ENCODE measurements at regions not wholly inside any gene's neighbourhood (a gene's known extent, or its start where the extent isn't known, plus 50 kb on each side); places are given as distances from the start of the nearest gene placed in this dataset.

- DNase-seq (ENCODE audit: low read depth), result no peak
Observed at GRCh38 chr16:49078104-49078503, 203.5 kb downstream of the CBLN1 start.

GRCh38 chr16:49075709-49076108 lies 205.9 kb downstream of the CBLN1 start:
- DNase-seq (ENCODE audit: low read depth), result no peak

DNA sequence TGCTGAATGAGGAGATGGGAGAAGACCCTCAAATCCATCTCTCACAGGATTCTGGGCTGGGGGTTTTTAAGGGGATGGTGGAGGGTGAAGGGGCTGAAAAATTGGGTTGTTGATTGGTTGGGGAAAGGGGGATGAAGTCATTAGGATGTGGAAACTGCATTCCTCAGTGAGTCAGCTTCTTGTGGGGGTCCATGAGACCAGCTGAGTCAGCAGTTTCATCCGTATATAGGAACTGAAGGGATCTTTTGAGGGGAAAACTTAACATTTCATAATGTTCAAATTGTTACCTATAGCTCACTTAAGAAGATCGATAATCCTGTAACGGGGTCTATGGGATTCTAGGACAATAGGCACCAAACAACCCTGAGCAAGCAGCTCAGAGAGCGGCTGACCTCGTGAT lies 213.4 kb downstream of the CBLN1 start:
- no peak for DNase-seq (ENCODE audit: low read depth)

- DNase-seq (ENCODE audit: low read depth), result no peak
Observed at GRCh38 chr16:49067776-49068175, 213.9 kb downstream of the CBLN1 start.

- no peak for DNase-seq (ENCODE audit: low read depth)
Observed at GRCh38 chr16:49061137-49061714, 220.4 kb downstream of the CBLN1 start.

DNA sequence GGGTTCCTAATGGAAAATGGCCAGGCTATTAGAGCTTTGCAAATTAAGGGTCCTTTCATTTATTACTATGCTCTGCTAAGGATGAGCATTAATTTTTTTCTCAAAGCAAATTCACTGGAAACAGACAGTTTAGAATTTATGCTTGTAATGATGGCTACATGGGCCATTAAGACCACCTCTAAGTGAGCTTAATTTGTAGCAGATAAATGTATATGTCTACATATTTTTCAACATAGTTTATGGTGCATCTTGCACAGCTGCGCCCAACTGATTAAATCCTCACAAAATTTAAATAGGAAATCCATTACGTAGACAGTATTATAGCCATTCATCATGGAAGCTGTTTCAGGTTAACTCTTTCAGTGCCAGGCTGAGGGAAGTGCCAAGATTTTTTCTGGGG lies 220.9 kb downstream of the CBLN1 start:
- DNase-seq (ENCODE audit: low read depth), result no peak

- no peak for DNase-seq (ENCODE audit: low read depth)
Observed at GRCh38 chr16:49058382-49058781, 223.3 kb downstream of the CBLN1 start.

DNA sequence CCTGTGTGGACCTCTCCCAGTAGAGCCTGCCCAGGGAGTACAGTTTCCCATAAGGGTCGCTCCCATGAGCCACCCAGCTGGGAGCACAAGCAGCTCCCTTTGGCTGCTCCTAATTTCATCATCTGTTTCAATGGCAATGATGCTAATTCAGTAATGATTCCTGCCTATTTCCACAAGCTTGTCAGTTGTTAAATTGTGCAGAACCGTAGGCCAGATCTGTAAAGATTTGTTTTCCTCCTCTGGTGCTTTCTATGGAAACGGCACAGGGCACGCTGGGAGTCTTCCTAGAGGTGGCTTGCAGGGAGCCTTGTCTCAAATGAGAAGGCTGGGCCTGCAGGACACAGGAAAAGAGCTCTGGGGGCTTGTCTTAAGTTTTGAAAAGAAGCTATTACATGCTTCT lies 223.7 kb downstream of the CBLN1 start:
- DNase-seq (ENCODE audit: low read depth), result no peak

GRCh38 chr16:49057391-49057790 lies 224.2 kb downstream of the CBLN1 start:
- DNase-seq (ENCODE audit: low read depth), result no peak

DNA sequence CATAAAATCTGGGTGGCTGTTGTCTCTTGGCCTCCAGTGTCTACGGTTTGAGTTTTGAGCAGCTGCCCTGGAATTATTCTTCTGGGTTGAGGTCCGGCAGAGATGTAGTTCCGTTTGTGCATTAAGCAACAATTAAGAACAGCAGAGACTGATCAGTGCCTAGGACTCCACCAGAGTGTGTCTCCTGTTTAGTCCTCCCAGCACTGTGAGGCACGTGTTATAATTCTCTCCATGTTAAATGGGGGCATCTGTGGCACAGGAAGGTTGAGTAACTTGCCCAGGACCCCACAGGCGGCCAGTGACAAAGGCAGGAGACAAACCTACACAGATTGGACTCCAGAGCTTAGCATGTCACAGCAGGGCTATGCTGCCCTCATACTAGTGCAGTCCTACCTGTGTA lies 225.1 kb downstream of the CBLN1 start:
- no peak for DNase-seq (ENCODE audit: low read depth)

- no peak for DNase-seq (ENCODE audit: low read depth)
Observed at GRCh38 chr16:49055824-49056545, 225.7 kb downstream of the CBLN1 start.

DNA sequence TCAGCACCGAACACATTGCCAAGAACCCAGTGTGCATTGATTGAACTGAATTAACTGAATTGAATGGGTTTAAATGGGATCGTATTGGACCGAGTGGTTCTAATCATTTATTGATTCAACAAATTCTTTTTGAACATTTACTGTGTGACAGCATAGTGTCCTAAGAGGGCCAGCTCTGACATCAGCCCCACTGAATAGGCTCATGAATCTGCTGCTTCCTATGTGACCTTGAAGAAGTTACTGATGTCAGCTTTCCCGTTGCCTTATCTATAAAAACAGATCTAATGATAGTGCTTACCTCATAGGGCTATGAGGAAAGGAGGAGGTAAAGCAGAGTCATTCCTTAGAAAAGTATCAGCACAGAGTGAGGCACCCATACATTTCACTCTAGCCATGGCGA lies 226.3 kb downstream of the CBLN1 start:
- no peak for DNase-seq (ENCODE audit: low read depth)

GRCh38 chr16:49054606-49055005 lies 227.0 kb downstream of the CBLN1 start:
- no peak for DNase-seq (ENCODE audit: low read depth)

DNA sequence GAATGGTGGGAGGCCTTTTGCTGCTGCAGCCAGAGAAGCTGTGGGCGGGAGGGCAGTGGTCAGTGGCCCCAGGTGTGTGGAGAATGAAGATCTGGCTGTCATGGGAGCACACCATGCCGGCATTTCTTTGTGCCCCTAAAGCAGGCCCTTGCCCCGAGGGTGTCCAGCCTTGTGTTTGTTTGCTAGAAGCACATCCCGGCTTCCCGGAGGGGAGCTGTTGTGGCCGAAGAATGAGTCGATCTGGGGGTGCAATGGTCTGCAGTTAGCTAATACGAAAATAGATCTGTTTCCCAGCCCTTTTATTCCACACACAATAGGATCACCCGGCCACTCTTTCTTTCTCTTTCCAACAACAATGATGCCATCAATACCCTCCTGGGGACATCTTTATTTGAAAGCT lies 228.8 kb downstream of the CBLN1 start:
- DNase-seq (ENCODE audit: low read depth), result no peak

GRCh38 chr16:49051576-49051975 lies 230.1 kb downstream of the CBLN1 start:
- no peak for DNase-seq (ENCODE audit: low read depth)

DNA sequence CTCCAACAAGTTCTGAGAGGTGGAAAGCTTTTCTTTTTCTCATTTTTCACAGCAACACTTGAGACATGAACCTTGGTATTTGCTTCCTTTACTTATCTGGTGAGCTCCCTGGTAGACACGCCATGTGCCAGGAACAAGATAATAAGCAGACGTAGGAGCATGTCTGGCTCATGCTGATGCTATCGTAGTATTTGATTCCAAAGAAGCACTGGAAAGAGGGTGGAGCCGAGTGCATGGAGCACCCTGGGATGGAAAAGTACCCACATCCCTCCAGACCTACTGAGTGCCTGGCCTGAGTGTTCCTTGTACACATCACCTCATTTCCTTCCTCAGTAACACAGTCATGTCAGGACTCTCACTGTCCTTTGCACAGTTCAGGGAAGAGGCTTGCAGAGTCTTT lies 231.0 kb downstream of the CBLN1 start:
- no peak for DNase-seq (ENCODE audit: low read depth)

GRCh38 chr16:49049644-49050043 lies 232.0 kb downstream of the CBLN1 start:
- DNase-seq (ENCODE audit: low read depth), result no peak

- DNase-seq (ENCODE audit: low read depth), result no peak
Observed at GRCh38 chr16:49049191-49049590, 232.4 kb downstream of the CBLN1 start.

DNA sequence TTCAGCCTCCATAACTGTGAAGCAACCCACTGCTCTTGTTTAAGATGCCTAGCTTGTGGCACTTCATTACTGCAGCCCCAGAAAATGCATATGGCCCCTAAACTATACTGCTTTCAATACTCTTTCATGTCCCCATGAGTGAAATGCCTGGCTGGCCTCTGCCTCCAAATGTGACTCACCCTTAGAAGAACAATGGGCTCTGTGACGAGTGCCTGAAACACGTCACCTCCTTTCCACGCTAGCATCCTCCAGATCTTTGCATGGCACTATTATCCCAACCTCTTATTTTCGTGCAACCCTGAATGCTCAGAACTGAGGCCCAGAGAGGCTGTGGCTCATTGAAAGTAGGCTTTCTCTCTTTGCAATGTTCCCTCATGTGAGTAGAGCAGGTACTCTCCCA lies 233.1 kb downstream of the CBLN1 start:
- no peak for DNase-seq (ENCODE audit: low read depth)

DNA sequence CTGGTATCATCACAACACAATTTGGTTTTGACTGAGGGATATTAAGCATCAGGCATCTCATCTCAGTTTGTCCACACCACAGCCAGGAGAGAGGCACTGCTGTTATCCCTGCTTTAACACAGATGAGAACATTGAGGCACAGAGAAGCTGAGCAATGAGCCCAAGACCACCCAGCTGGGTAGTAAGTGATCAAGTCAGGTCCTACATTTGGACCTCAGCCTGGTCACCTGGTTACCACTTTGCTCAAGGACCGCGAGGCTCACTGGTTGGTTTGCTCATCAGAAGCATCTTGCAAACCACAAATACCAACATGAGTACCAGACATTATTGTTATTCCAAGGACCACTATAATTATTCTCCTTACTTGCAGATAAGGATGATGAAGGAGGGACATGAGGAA lies 245.5 kb downstream of the CBLN1 start:
- DNase-seq (ENCODE audit: low read depth), result no peak

DNA sequence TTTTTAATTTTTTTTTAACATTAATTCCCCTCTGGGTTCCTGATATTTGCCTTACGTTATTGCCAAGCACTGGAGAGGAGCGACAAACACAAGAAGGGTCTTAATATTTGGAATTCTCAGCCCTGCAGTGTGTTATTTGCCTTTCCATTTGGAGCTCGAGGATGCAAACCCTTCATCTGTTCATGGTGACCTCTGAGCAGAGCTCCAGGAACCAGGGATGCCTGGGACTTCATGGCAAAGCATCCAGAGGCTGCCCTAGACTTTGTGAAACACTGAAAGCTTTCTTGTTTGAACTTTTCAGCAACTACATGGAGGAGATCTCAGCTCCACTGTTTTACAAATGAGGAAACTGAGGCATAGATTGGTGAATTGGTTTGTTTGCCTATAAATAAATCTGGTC lies 254.2 kb downstream of the CBLN1 start:
- no peak for DNase-seq (ENCODE audit: low read depth)

DNA sequence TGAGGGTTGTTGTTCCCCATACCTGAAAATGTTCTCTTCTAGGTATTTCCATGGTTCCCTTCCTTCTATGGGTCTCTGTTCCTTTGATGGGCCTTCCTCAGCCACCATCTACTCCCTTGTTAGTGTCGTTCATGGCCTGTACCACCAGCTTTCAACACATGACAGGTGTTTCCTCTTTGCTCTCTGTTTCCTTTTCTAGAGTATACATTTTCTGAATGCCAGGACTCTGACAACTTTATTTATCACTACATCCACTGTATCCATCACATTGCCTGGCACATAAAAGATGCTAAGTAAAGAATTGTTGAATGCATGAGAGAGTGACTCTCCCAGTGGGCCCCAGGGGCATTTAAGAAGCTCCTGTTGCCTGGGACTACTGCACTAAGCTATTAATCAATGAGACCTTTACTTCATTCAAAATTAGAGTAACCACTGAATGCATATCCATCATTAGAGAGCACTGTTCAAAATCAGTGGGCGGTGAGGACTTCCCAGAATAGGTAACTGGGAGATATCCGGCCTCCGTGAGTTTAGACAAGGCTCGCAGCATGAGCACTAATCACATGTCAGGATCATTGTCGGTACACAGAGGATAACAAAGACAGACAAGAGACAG lies 255.0 kb downstream of the CBLN1 start:
- DNase-seq (ENCODE audit: low read depth), result no peak

GRCh38 chr16:49024896-49025295 lies 256.7 kb downstream of the CBLN1 start:
- no peak for DNase-seq (ENCODE audit: low read depth)

Measured in forelimb muscle (tissue), 1 donor.